GM19468 (cell line): ENCODE measurements at regions not wholly inside any gene's neighbourhood (a gene's known extent, or its start where the extent isn't known, plus 50 kb on each side); places are given as distances from the start of the nearest gene placed in this dataset.

ENCODE experiments used
- ATAC-seq: cut with Tn5 transposase; IDR thresholded peaks from one replicate; pipeline ENCODE4 v1.9.1; 2021; ENCODE audit warnings: mild to moderate bottlenecking, moderate library complexity, moderate number of reproducible peaks; ENCODE audit not compliant: unreplicated experiment; ENCODE audit errors: extremely low read depth

DNA sequence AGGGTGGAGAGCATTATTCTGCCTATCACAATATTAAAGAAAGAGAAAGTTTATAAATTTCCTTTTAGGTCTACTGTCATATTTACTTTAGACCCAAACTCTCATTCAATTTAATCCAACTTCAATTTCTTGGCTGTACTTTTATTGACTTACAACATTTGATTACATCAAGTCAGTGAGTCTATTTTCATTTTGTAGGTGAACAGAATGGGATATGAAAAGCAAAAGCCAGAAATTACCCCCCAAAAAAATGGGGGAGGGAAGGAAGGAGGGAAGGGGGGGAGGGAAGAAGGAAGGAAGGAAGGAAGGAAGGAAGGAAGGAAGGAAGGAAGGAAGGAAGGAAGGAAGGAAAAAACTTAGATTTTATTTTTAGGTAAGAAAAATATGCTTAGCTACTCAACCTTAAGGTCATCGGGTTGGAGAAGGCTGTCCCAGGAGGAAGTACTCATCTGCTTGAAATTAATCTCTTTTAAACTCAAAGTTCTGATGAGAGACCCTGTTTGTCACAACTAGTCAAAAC, 320.1 kb upstream of the ATP11B start:
- ATAC-seq: no peak

DNA sequence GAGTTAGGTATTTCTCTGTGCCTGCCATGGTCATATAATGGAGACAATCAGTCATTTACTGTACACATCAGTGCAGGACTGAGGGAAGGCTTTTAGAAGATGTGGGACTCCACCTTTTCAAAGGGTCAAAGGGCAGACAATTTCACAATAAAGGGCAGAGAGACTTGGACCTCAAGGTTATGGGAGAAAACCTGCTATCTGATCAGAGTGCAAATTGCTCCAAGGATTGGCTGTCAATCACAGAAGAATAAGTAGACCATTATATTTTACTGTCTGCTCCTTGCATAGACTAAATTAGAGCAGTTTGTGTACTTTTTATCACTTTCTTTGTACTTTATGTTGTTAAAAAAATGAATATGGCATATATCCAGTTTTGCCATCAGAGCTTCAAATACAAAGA, 314.9 kb upstream of the ATP11B start:
- no peak for ATAC-seq

DNA sequence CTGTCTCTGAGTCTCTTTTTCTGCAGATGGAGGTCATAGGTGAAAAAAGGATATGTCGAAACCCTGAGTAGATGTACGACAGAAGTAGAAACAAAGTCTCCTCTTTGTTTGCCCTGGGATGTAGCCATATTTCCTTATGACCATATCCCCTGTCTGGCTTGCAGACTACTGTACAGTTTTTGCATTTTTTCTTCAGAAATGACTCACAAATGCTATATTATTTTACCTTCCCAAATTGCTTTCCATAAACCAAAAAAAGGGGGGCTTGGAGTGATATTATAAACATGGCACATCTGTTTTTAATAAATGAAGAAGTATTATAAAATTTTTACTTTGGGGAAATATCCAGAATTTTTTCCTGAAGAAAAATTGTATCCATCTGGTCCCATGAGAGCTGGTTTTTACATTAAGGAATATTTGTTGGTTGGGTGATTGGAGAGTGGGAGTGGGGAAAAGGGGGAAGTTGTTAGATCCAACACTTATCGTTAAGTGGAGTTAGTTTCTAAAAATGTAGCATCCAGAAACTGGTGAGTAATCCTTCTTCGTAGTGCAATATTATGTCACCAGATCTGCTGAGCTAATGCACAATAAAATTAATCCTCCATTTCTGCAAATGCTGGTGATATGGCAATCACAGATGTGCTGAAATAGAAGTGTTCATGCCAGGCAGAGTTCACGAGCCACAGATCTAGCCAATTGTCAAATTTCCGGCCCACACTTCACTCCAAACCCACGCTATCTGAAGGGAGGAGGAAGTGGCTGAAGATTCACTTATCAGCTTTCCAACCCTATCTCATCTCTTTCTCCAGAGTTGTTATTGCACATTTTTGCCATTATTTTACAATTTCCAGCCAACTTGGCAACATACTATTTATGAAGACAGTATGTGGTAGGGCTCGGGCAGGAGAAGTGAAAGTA, 313.6 kb upstream of the ATP11B start:
- ATAC-seq: no peak

DNA sequence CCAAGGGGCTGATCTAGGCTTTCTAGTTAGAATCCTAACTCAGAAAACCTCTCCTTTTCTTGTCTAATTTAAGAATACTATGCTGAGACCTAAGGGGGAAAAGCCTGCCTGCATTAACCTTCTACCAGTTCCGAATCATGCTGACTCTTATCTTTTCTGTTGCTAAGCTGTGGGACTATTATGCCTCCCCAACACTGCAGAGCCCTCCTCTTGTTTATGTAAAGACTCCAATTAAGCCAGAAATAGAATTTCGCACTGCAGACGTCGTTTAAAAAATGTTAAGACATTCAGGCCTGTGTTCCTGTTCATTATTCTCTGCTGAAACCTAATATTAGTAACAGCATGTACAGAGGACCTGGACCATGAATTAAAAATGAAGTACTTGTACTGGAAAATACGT, 310.6 kb upstream of the ATP11B start:
- no peak for ATAC-seq

DNA sequence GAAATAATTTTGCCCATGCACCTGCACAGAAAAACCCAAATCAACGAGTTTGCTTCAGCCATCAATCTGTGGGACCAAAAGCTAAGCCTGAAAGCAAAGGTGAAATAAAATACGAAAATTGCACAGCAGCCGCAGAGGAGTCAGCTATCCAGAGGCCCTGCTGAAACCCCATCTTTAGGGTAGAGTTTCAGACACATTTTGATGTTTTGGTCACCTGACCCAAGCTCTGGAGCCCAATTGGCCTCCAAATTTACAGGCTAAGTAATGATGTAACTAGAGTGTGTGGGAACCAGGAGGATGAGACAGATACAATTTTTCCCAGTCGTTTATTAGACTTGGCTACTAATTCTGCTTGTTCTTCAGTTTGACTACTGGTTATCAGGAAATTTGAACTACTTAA, 308.6 kb upstream of the ATP11B start:
- no peak for ATAC-seq

DNA sequence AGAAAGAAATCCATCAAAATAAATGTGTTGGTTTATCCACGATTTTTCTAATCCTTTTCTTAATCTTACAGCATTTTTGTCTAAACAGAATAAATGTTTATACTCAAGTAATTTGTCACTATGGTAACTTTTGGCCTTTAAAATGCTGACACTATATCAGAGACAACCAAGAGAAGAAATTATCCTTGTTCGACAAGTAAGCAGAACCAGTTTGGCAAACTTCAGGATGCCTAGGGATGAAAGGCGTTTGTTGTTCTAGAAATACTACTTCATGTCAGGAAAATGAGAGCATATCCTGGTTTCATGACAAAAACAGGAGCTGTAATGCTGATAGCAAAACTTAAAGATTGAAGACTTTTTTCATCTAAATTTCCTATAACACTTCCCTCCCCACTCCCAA, 308.0 kb upstream of the ATP11B start:
- no peak for ATAC-seq

DNA sequence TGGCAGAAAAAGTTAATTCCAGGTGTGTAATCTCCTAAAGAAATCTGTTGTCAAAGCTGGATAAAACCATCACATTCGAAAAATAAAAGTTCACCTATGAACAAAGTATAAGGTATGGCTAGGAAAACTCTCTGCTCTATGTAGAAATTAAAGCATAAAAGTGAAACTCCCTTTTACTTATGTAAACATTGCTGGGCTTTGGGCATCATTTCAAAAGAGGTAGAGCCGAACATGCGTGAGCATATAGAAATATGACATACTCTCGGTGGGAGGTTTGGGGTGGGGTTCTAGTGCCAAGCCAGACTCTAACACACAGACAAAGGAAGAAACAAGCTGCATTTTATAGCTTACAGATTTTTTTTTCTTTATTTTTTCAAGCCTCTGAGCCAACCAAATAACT, 306.8 kb upstream of the ATP11B start:
- no peak for ATAC-seq

DNA sequence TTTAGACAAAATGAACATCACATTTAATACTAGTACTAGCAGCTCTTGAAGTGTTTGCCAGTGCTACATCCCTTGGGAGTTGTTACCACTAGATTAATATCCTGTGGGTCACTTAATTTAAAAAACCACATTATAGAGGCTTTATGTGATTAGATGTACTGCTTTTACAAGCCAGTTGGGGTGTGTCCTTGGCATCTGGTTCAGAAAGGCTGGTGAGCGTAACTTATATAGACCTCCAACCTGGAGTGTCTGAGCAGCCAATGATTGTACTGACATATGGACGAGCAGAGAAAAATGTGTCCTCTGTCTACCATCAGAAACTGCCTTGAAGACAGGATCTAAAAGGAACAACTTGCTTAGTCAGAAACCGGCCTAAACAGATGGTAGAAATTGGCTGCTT, 306.2 kb upstream of the ATP11B start:
- ATAC-seq: no peak

DNA sequence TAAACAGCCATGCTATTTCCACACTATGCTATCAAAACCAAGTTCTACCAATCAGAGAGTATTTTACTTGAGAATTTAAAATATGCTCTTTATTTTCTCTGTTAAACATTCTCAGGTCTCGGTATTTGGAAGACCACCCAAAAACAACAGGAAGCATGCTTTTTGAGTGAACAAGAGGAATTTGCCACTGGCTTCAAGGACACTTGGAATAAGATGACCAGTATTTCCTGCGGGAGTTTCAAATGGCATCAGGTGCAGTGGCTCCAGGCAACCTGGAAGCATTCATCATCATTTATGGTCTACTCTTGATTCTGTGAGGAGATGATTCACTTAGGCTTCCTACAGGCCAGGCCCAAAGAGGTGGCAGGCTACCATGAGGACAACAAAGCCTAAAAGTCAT, 305.7 kb upstream of the ATP11B start:
- no peak for ATAC-seq

DNA sequence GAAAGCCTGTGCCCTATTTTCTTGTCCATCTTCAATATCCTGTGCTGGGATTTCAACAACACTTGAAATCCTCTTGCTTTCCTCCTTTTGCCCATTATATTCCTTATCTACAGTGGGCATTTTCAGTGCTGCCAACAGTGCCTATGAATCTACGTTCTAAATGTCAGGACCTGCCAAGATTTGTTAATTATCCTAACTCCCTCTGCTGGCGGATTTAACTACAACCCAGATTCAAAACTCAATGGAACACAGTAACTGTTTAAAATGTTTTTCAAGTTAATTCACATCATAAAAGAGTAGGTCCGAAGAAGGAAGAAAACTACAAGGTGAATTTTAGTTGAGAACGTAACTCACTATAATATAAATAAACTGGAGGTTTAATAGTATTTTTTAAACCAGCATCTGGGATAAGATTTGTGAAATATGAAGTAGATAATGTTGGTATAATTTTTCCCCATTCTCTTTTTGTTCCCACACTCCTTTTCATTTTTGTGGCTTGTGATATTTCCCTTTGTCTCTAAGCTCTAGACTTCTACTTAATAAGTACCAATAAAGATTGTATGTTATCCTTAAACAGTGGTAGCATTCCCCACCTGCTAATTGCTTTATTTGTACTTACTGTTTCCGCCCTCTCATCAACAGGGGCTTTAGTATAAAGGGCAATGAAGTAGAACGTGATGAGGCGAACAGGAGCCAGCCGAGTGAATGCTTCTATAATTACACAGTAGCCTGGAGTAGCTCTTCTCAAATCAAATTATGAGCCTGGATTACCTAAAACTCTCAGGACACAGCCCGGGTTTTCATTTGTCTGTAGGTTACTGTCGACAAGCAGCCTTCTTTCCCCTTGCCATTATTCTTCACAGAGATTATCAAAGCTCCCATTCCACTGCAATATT, 302.5 kb upstream of the ATP11B start:
- ATAC-seq: no peak

DNA sequence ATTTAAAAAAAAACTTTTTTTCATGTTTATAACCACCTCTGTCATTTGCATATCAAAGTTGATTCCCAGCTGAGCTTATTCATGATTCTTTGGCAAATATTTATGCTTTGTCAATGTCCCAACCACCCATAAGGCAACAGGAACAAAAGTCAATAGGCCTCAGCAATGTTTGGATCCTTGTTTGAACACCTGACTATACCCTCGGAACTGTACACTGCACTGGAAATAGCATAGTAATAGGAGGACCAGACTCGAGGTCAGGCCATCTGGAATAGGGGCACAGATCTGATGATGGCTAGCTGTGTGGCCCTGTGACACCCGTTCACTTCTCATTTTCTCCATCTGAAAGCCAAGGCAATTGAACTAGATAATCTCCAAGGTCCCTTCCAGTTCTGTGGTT, 301.7 kb upstream of the ATP11B start:
- no peak for ATAC-seq

DNA sequence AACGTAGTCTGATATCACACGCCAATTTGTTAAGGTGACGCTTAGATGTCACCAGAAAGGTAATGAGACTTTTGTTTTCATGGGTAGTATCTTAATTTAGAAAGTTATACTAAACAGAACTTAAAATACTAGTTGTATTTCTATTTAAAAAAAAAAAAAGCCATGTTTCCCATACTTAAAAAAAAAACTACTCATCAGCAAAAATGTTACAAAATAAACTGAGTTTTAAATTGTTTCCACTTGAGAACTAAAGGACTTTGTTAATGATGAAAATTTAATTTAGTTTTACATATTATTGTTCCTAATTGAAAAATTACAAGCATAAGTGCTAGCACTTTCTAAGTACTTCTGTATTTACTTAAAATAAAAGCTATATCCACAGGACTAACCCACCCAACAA, 300.8 kb upstream of the ATP11B start:
- ATAC-seq: no peak

DNA sequence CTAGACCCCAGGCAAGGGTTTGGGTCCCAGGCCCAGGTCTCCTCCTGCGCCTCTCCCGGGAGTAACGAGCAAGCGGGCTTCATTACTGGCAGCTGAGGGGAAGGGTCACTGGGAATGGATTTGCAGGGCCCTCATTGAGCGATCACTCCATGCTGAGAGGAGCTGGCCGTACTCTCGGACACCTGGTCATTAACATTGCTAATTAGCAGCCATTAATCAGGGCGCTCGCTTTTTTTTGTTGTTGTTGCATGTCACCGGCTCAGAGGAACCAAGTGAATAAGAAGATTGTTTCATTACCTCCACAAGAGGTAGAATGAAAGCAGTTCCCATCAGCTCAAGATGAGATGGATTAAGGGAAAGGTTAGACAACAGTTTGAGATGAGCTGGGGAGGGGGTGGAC, 293.0 kb upstream of the ATP11B start:
- ATAC-seq: no peak

DNA sequence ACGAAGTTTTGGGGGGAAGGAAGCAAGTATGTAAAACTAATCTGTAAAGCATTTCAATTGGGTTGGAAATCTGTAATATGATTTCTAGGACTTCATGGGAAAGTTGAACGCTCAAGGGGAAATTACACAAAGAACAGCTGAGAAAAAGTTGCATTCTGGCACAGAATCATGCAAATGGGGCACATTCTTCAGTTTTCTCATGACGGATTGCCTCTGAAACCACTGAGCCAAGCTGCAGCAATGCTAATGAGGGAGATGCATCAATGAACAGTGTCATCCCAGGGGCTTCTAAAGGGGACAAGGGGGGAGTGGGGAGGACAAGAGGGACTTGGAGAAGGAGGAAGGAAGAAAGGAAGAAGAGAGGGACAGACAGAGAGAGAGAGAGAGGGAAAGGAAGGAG, 291.4 kb upstream of the ATP11B start:
- ATAC-seq: no peak

DNA sequence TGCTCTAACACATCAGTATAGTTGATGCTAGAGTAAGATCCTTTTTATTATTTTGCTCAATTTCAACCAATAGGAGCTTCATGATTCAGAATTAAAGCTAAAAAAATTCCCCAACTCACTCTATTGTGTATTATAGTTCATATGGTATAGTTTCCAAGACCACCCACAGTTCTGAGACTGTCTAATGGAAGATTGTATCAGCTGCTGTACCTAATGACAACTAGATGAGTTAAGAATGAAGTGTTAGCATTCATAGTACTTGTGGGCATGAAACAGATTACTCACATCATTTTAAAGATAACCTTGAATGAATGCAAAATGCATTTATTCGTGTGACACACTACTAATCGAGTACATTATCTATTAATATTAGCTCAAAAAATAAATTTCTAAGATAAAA, 289.9 kb upstream of the ATP11B start:
- no peak for ATAC-seq

DNA sequence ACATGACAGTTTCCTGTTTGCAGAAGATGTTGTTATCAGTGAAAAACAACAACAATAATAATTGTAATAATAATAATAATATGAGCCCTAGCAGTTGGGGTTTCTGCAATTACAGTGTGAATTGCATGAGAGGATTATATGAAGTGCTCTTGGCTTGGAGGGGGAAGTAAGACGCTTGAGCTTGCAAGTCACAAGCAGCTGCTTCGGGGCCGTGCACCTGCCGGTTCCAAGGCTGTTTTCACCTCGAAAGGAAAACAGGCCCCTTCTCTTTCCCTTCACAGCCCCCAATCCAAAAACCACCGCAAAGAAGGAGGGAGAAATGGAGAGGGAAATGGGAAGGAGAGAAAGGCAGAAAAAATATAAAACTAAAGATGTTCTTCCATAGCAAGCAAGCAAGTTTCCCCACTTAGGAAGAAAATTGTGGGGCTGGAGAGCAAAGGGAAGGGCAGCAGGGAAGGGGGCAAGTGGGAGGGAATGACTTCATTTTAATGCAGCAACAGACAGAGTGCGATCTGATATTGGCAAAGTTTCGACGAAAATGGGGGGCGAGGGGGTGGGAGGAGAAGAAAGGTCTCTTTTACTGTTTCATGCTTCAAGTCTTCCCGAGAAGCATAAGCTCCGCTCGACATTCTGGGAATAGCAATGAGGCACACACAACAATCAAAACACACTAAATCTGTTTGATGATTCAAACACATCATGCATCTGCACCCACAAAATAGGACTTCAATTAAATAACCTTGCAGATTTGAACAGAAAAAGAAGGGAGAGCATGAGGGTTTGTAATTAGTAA, 284.2 kb upstream of the ATP11B start:
- ATAC-seq: no peak

DNA sequence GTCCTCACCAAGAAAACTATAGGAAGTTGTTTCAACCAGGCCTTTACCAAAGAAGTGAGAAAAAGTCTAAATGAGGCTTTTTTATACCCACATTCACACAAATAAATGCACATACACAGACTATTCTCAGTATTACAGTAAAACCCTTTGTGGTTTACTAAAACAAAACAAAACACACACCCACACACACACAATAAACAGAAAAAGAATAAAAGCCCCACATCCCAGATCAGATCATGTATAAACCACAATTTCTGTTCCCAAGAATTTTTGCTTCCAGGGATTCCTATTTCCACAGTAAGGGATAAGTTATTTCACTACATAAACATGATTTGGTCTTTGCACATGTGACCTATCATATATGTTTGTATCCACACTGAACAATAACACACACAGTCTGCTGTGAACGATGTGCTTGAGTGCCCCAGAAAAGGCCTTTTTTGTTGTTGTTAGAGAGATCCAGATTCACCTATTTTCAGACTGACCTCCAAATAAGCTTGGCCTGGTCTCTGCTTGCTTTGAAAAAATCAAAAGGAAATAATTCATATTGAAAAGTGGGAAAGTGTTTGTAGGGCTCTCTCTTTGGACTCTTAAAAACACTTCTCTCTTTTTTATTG, 283.4 kb upstream of the ATP11B start:
- ATAC-seq: no peak

DNA sequence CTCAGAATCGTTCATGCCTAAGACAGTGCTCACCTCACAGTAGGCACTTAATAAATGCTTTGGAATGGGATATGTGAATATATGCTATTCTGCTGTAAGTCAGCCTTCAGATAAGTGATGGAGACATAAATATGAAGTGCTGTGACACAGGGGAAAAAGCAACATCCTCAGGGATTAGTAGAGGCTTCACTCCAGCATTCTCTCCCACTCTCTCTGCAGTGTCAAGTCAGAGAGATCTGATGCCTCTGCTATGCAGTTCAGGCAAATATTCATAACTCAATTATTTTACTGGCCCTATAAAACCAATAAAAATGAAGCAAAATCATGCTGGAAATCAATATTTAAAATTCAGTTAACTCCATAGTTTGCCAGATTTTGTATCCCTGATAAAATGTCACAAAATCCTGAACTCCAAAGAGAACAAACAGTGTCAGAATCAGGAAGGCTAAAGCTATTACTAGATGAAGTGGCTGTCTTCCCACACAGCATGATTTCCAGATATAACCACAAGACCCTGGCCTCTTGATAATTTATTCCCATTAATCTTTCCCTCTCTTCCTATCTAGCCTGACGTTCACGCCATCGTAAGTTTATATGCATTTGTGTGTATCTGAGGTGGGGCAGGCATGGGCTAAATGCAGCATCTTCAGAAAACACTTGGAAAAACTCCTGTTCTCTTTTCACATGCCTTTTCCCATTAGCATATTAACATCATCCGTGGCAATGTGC, 278.9 kb upstream of the ATP11B start:
- no peak for ATAC-seq

DNA sequence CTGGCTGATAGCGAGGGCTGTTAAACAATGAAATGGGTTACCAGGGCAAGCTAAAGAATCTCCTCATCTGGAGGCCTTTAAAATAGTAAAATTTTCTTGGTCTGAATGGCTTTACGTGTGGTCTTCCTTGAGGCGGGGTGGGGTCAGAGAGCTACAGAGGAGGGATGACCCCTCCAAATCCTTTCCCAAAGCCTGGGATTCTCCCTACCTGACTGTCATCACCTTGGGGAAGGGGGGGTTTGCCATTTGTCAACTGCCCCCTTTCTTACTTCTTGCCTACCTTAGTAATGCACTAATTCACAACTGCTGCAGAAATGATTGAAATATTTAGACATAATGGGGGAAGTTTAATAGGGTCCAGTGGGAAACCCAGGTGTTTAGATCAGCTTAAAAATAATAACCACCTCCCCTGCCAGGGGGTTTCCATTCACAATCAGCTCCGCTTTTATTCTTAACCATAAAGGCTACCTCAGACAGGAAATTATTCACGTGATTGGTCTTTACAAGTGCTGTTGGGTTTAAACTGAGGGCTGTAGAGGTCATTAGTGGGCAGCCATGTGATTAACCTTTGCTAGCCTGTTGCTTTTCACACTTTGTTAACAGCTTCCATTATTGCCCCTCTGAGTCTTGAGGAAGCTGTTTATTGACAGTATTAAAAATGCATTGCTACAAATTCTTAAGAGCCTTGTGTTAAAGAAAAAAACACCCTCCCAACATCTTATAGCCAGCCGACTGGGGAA, 276.5 kb upstream of the ATP11B start:
- ATAC-seq: no peak
